HG03045 (cell line): ENCODE measurements at regions not wholly inside any gene's neighbourhood (a gene's known extent, or its start where the extent isn't known, plus 50 kb on each side); places are given as distances from the start of the nearest gene placed in this dataset.

Experiments
- ATAC-seq: cut with Tn5 transposase; IDR thresholded peaks from one replicate; pipeline ENCODE4 v1.9.1; 2021; ENCODE audit warnings: mild to moderate bottlenecking, moderate library complexity; ENCODE audit not compliant: unreplicated experiment

- ATAC-seq = no peak
Observed at GRCh38 chr21:36627242-36627641, 71.7 kb upstream of the SIM2 start.

GRCh38 chr21:36628106-36628505, 70.8 kb upstream of the SIM2 start:
- no peak for ATAC-seq

GRCh38 chr21:36628761-36629460, 70.0 kb upstream of the SIM2 start:
- ATAC-seq = no peak

GRCh38 chr21:36630485-36631206, 68.3 kb upstream of the SIM2 start:
- ATAC-seq = no peak

DNA sequence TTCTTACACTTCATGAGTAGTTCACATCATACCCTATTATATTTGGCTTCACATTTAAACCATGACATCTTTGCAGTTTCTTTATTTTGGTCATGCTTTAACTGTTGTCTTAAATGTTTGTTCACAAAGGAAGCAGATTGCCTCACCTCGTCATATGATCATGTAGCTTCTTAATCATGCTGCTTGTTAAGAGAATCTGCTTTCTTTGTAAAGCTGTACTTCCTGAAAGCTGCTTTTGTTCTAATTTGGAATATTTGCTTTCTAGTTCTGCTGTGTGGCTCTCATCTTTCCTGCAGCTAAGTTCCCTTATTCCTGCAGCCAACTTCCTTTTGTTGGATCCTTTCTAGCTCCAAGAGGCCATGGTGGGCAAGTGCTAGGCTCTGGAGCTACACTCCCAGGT, 62.9 kb upstream of the SIM2 start:
- ATAC-seq = no peak

DNA sequence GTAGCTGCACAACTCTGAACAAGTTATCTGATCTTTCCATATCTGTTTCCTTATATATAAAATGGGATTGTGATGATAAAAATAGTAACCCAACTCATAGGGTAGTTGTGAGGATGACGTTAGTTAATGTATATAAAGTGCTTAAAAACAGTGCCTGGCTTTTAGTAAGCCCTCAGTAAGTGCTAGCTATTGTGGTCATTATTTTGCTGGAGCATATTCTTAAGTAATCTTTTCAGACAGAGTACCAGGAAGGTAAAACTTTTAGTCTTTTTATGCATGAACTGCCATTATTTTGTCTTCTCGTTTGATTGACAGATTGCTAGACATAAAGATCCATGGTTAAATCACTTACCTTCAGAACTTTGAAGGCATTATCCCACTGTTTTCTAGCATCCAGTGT, 62.5 kb upstream of the SIM2 start:
- no peak for ATAC-seq

DNA sequence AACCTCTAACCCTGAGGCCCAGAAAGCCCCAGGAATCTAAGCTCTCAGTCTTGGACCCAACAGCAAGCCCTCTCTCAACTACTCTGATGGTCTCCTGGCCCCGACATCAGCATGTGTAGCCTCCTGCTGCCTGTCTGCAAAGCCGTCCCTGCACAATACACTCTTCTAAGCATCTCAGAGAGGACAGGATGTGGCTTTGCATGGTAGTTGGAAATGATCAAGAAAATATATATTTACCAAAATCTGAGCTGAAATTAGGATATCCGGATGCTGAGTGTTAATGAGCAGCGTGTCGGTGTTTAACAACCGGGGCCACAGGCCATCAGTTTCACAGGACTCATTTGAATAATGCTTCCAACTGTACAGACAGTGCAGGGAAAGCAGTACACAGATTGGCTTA, 59.1 kb upstream of the SIM2 start:
- ATAC-seq = no peak

GRCh38 chr21:36640174-36640720, 58.7 kb upstream of the SIM2 start:
- ATAC-seq = no peak

- ATAC-seq = no peak
Observed at GRCh38 chr21:36640721-36641244, 58.1 kb upstream of the SIM2 start.

GRCh38 chr21:36641346-36641745, 57.6 kb upstream of the SIM2 start:
- ATAC-seq = no peak

GRCh38 chr21:36641886-36642285, 57.0 kb upstream of the SIM2 start:
- ATAC-seq = no peak

- ATAC-seq = no peak
Observed at GRCh38 chr21:36642777-36643176, 56.1 kb upstream of the SIM2 start.

GRCh38 chr21:36643374-36644250, 55.3 kb upstream of the SIM2 start:
- no peak for ATAC-seq

DNA sequence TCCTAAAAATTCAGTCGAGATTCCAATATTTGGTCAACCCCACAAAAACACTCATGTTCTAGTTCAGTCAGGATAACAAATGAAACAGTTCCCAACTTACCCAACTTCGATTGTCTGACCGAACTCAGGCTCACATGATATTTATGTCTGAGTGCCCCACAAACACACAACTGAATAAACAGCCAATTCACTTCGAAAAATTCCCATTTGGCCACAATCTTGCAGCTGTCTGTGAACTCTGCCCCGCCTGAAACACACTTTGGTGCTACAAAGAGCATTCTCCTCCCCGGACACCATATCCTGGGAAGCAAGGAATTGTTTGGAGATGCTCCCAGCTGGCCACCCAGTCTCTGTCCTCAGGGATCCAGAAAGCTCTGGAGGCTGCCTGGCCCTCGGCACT, 52.9 kb upstream of the SIM2 start:
- ATAC-seq = no peak

DNA sequence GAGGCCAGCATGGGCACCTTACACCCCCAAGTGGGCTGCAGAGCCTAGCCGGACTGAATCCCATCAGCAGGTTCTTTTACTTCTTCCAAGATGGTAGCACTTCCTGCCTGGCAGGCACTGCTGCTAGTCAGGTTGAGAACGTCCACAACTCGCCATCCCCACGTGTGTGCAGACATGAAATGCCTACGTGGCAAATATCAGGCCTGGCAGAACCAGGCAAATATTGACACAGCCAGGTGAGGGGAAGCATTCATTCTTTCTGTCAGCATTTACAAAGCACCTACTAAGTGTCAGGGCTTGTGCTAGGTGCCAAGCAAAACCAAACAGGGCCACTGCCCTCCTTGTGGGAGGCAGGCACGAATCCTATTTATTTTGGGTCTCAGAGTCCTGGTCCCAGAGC, 52.3 kb upstream of the SIM2 start:
- ATAC-seq = no peak

DNA sequence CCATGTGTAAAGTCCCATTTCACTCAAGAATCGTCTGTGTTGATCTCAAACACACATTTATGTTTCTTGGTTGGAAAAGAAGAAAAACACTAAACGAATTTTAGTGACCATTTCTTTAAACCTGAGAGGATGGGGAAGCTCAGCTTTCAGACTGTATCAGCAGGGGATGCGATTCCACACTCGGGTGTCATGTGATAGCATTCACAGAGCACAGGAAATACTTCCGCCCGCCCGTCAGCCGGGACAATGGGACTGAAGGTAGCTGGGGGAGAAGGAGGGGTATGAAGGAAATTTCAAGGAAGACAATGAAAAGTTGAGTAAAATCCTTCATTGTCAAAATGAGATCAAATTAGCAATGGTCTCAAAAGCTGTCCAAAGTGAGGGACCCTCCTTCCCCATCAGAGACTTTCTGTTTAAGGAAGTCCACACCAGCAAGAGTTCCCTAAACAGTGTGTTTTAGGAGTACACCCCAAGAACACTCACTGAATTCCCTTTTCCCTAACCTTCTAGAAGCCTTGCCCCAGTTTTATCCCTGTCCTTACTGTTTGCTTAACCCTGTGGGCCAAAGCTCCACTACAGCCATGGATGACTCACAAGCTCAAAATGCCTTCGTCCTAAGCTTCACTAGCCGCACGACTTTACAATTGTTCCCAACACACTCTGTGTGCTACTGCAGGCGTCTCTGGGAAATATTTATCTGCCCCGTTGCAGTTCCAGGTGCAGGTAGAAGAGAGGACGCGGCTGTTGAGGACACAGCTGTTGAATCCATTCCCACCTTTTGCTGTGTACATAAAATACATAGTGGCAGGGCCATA, 51.4 kb upstream of the SIM2 start:
- ATAC-seq = no peak
